Dermis blood vessel endothelial cell (primary cell): ENCODE measurements at regions not wholly inside any gene's neighbourhood (a gene's known extent, or its start where the extent isn't known, plus 50 kb on each side); places are given as distances from the start of the nearest gene placed in this dataset.

Experiments
- DNase-seq: peaks from one replicate; pipeline ENCODE4 v3.0.0; 2010

DNA sequence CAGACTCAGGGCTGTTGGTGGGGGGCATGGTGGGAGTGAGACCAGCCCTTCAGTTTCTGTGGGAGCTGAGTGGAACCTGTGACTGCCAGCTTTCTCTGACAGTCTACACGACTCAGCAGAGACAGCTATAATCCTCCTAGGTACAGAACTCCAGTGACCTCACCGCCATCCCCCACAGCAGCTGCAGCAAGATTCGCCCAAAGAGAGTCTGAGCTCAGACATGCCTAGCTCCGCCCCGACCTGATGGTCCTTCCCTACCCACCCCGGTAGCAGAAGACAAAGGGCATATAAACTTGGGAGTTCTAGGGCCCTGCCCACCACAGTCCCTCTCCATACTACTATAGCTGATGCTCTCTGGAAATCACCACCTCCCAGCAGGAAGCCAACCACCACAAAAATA is 500.1 kb downstream of the ETV1 start:
- no peak for DNase-seq

DNA sequence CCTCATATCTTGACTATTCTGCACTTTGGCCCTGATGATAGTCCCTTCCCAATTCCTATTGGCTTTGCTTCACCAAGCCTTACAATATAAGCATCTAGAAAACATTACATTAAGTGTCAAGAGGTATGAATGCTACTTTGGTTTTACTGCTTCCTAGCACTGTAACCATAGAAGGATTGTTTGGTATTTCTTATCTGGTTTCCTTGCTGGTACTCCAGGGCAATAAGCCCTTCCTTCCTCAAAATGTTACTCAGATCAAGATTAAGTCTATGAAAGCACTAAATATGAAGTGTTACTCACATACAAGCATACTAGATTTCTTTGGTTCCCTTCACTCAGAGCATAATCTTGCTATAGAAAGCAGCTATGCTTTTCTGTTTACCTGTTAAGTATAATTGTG is 492.5 kb downstream of the ETV1 start:
- DNase-seq, result no peak

DNA sequence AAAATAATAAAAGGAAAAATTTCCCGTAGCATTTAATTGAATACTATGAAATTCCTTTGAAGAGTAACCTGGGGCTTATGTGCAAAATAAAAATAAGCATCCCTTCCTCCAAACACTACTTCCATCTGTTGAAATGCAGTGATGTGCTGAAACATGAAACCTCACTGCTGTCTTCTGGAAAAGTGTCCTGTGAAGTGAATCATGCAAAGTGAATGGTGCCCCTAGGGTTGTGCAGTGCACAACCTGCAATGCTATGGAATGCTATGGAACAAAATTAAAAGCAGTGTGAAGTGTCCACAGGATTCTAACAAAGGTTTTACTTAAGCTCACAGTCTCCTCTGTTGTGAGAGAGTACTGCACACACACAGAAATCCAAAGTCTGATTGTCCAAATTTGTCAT is 480.9 kb downstream of the ETV1 start:
- DNase-seq, result no peak

DNA sequence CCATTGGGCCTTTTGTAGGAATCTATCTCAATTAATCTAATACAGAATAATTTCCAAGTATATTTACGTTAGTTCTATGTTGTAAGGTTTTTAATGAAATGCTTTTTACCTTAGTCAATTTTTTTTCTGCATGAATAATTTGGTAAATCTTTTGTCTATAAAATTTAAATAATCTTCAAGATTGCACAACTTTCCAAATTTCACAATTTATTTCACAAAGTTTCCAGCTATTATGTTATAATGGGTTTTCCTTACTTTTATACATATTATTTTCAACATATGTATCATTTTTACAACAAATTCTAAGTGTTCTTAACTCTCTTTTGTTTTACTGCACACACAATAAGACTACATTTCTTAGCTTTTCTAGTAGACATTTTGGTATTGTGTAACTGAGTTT is 470.7 kb downstream of the ETV1 start:
- no peak for DNase-seq

- DNase-seq, result no peak
Observed at GRCh38 chr7:13524076-13524475, 465.4 kb downstream of the ETV1 start.

DNA sequence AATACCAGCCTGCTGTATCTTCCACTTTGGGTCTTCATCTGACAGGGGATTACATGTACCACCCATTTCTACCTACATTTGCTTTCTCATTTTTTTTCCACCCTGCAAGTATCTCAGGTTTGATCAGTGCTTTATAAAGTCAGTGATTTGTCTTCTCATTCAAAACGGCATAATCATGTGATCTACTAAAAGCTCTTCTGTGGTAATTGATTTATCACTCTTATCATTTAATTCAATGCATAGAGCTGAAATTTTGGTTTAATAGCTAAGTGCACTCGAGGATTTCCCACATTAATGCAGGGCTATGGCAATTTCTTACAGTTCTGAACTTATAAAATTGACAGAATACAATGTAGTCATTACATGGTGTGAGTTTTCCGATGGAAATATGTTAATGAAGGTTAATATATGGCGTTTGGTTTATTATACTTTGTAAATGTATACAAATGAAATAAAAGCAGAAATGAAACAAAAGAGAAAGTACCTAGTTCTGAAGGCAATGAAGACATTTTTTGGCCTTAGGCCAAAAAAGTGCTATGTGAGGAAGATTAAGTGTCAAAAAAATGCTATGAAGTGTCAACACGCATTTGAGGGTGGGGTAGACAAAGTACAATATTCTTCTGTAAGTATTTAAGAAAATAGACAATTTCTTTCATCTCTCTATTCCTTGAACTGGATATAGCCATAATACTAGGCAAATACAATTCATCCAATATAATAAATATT is 457.3 kb downstream of the ETV1 start:
- DNase-seq, result no peak

- no peak for DNase-seq
Observed at GRCh38 chr7:13538669-13539068, 450.8 kb downstream of the ETV1 start.

DNA sequence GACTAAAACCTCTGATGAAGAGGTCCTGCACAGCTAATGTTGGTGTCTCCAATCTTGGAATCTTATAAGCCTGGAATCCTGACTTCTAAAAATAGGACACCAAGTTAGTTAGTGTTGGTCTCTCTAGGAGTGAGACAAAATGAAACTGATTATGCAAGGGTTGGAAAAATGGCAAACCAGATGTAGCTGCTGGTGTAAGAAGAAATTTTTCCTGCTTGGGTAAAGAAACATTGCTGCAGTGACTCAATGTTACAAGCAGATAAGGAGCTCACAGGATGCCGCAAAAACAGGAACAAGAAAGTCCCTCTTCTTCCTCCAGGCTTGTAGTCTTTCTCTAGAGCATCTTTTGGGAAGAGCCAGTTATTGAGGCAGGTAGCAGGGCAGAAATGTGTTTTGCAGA is 449.0 kb downstream of the ETV1 start:
- no peak for DNase-seq

- DNase-seq, result no peak
Observed at GRCh38 chr7:13541326-13541725, 448.1 kb downstream of the ETV1 start.

GRCh38 chr7:13542451-13542850 is 447.0 kb downstream of the ETV1 start:
- no peak for DNase-seq

DNA sequence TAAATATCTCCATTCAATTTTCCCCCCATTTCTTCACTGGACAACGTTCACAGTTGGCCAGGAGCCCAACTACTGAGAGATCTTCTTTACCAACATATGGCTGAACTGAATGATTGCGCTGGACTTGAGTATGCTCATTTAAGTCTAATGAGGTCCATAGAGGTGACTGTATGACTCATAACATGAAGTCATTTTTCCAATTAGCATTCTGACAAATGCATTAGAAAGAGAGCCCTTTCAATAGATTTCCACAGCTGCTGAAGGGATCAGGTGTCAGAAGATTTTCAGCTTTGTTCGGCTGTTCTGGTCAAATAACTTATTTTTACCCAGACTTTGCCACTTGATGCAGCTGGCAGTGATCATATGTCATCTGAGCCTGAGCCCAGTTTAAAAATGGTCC is 438.0 kb downstream of the ETV1 start:
- DNase-seq, result no peak

- no peak for DNase-seq
Observed at GRCh38 chr7:13560441-13560840, 429.0 kb downstream of the ETV1 start.

DNA sequence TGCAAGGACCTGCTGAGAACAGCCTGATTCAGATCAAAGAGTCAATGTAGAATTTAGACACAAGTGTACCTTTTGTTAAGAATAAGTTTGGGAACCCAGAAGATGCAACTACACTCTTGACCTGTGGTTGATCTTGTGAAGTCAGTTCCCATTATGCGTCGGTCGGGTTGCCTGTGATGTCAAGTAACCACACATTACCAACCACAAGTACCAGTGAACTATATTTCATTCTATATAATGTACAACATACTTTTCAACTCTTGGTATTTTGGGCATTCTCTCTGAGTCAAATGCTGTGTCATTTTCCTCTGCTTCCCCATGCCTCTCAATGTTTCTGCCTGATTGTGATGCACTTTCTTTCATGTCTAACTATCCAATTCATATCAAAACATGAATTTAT is 426.2 kb downstream of the ETV1 start:
- no peak for DNase-seq

DNA sequence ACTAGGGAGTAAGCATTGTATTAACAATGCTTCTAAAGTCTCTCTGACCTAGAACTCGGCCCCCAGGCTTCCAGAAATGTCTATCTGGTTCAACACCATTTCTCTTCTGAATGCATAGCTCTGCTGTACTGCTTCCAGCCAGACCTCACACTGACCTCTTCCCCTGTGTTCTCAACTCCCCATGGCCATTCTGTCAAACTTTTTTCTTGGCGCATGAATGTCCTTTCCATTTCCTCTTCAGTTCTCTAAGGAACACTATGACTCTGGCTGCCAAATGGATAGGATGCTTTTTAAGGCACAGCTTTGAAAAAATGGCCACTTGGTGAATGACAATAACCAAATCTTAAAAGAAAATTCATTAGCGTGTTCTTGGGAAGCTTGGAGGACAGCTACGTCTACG is 425.8 kb downstream of the ETV1 start:
- DNase-seq, result no peak

DNA sequence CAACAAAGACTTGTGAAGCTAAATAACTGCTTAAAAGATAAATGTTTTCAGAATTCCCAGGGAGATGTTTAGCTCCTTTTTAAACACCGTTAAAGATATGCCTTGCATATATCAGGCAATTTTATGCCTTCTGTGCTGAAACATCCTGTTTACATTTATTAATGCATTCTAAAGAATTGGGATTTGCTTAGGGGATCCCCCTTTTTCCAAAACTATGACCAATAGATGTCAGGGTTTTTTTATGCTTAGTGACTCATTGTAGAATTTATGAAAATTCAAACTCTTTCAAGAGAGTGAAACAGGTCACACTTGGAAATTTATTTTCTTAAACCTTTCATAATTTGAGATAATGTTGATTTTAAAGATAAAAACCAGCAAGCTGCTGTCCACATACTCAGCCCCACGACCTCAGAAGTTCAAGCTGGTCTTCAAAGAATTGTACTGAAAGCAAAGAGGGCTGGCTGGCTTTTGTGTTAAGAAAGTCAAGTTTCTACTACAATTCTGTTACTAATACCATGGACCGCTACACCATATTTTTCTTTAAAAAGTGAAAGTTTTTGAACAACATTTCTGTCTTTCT is 411.8 kb downstream of the ETV1 start:
- DNase-seq, result no peak

DNA sequence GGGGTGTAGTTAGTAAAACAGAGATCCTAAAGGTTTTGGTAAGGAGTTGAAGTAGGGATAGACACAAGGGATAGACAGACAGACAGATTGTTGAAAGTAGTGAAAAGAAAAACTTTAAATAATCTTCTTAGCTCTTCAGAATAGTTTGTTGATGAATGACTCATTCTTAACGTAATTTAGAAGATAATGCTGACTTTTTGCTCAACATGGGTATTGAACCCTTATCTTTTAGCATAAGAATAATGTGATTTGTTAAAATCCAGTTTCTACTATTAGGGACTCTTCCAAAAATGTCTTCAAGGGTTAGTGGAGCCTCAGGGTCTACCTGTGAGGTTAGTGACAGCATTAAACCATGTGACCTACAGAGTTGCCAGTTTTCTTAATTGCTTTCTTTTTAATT is 411.2 kb downstream of the ETV1 start:
- DNase-seq, result no peak

DNA sequence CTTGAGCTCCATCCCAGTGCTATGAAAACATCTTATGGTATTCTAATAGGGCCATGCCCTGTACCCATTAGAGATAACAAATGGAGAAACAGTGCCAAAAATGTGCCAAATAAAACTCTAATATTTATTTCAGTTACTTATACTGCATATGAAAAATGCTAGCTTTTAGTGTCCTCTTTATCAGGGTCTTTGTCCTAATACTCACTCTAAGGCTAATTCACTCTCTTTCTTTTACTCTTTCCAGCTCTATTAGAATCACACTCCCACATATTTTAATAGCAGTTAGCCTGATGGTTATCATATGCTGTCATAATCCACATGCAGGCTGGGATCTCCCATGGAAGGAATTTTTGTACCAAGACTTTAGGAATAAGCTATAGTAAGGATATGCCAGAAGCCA is 408.4 kb downstream of the ETV1 start:
- no peak for DNase-seq

DNA sequence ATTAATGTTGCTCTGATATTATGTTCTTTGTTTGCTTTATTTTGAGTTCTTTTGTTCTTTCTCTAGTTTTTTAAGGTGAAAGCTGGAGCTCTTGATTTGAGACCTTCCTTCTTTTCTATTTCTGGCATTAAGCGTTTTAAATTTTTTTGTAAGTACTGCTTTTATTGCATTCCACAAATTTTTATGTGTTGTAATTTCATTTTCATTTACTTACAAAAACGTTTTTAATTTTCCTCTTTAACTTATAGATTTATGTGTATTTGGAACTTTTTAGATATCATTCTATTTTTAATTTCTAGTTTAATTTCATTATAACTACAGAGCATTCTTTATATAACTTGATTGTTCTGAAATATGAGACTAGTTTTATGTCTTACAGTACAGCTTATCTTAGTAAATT is 395.6 kb downstream of the ETV1 start:
- DNase-seq, result no peak

- no peak for DNase-seq
Observed at GRCh38 chr7:13602036-13602435, 387.4 kb downstream of the ETV1 start.

DNA sequence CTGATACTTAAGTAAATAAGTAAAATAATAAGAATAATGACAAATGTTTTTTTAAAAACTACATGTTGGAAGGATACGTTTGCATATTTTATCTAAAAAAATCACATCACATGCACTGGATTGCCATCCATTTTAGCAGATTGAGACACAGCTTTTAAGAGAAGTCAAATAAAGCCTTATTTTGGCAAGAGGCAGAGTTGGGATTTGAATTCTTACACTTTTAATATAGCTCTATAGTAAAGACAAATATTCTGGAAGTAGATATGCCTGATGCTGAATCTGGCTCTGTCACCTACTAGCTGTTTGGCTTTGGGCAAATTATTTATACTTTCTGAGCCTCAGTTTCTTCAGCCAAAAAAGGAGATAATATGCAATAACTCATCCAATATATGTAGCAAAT is 386.4 kb downstream of the ETV1 start:
- DNase-seq, result no peak

- DNase-seq, result no peak
Observed at GRCh38 chr7:13603661-13604060, 385.8 kb downstream of the ETV1 start.

- no peak for DNase-seq
Observed at GRCh38 chr7:13604178-13604577, 385.3 kb downstream of the ETV1 start.

GRCh38 chr7:13610372-13610771 is 379.1 kb downstream of the ETV1 start:
- no peak for DNase-seq

GRCh38 chr7:13615679-13616078 is 373.8 kb downstream of the ETV1 start:
- no peak for DNase-seq

GRCh38 chr7:13627455-13627854 is 362.0 kb downstream of the ETV1 start:
- DNase-seq, result no peak
